ENCODE measurements at regions not wholly inside any gene's neighbourhood (a gene's known extent, or its start where the extent isn't known, plus 50 kb on each side); places are given as distances from the start of the nearest gene placed in this dataset.

- H3K4me3 ChIP-seq: no peak overlapping the region
- no peak overlapping the region for H3K27ac ChIP-seq
- H3K4me1 ChIP-seq (ENCODE audit: low read depth): no peaks in the 10 kb centered on the region
- no peaks in the 10 kb centered on the region for H3K27me3 ChIP-seq
- no peak for DNase-seq (ENCODE audit: low read depth in 1 of 2, low spot score in 1 of 2)
- H3K9me3 ChIP-seq (ENCODE audit: low read depth): no peaks in the 10 kb centered on the region
- TF ChIP-seq CTCF (IDR thresholded peaks at IDR 0.05; ENCODE audit: low read depth, low read length): no peak
- H3K36me3 ChIP-seq: no peaks in the 10 kb centered on the region
Observed at GRCh38 chr2:84217456-84217855, 241.6 kb downstream of the SUCLG1 start.

GRCh38 chr2:84214455-84214854, 244.6 kb downstream of the SUCLG1 start:
- no peak for DNase-seq (ENCODE audit: low read depth in 1 of 2, low spot score in 1 of 2)
- H3K27me3 ChIP-seq: no peaks in the 10 kb centered on the region
- H3K9me3 ChIP-seq (ENCODE audit: low read depth): no peaks in the 10 kb centered on the region
- H3K27ac ChIP-seq: no peak overlapping the region
- H3K4me3 ChIP-seq: no peak overlapping the region
- H3K4me1 ChIP-seq (ENCODE audit: low read depth): no peaks in the 10 kb centered on the region
- no peak for TF ChIP-seq CTCF (IDR thresholded peaks at IDR 0.05; ENCODE audit: low read depth, low read length)
- H3K36me3 ChIP-seq: no peaks in the 10 kb centered on the region

- Histone ChIP-seq H3K36me3 (no peaks in the 10 kb centered on the region), H3K4me1 (ENCODE audit: low read depth) (no peaks in the 10 kb centered on the region), H3K4me3 (no peak overlapping the region), H3K27me3 (no peaks in the 10 kb centered on the region), H3K27ac (no peak overlapping the region), H3K9me3 (ENCODE audit: low read depth) (no peaks in the 10 kb centered on the region)
- no peak for TF ChIP-seq CTCF (IDR thresholded peaks at IDR 0.05; ENCODE audit: low read depth, low read length)
- no peak for DNase-seq (ENCODE audit: low read depth in 1 of 2, low spot score in 1 of 2)
Observed at GRCh38 chr2:84212611-84213314, 246.3 kb downstream of the SUCLG1 start.

GRCh38 chr2:84209941-84210340, 249.1 kb downstream of the SUCLG1 start:
- Histone ChIP-seq H3K27me3 (no peaks in the 10 kb centered on the region), H3K27ac (no peak overlapping the region), H3K9me3 (ENCODE audit: low read depth) (no peaks in the 10 kb centered on the region), H3K4me3 (no peak overlapping the region), H3K4me1 (ENCODE audit: low read depth) (no peaks in the 10 kb centered on the region), H3K36me3 (no peaks in the 10 kb centered on the region)
- no peak for TF ChIP-seq CTCF (IDR thresholded peaks at IDR 0.05; ENCODE audit: low read depth, low read length)
- no peak for DNase-seq (ENCODE audit: low read depth in 1 of 2, low spot score in 1 of 2)

GRCh38 chr2:84204995-84205394, 254.1 kb downstream of the SUCLG1 start:
- Histone ChIP-seq H3K27me3 (no peaks in the 10 kb centered on the region), H3K4me1 (ENCODE audit: low read depth) (no peaks in the 10 kb centered on the region), H3K9me3 (ENCODE audit: low read depth) (no peaks in the 10 kb centered on the region), H3K27ac (no peak overlapping the region), H3K4me3 (no peak overlapping the region), H3K36me3 (no peaks in the 10 kb centered on the region)
- no peak for TF ChIP-seq CTCF (IDR thresholded peaks at IDR 0.05; ENCODE audit: low read depth, low read length)
- no peak for DNase-seq (ENCODE audit: low read depth in 1 of 2, low spot score in 1 of 2)

Measured in cardiac muscle cell (in vitro differentiated cells and primary cell).